DMS114 treated with DMSO at 0.1 percent for 48 hours (cell line): ENCODE measurements at regions not wholly inside any gene's neighbourhood (a gene's known extent, or its start where the extent isn't known, plus 50 kb on each side); places are given as distances from the start of the nearest gene placed in this dataset.

Source experiments
- DNase-seq: peaks from one replicate; lab custom pipeline; 2025; ENCODE audit not compliant: unreplicated experiment; lab: John Stamatoyannopoulos, UW

- DNase-seq: no peak
Measured at GRCh38 chr7:12456506-12456905, 52.8 kb upstream of the VWDE start.

- DNase-seq: peak; percentile 46
Measured at GRCh38 chr7:12458520-12459131, 55.0 kb upstream of the VWDE start.

GRCh38 chr7:12467837-12468236 lies 64.2 kb upstream of the VWDE start:
- no peak for DNase-seq

GRCh38 chr7:12469568-12469967 lies 65.9 kb upstream of the VWDE start:
- no peak for DNase-seq

GRCh38 chr7:12470930-12471329 lies 67.3 kb upstream of the VWDE start:
- no peak for DNase-seq

- no peak for DNase-seq
Measured at GRCh38 chr7:12474035-12474434, 70.4 kb upstream of the VWDE start.

- DNase-seq: no peak
Measured at GRCh38 chr7:12475362-12476063, 71.8 kb upstream of the VWDE start.

- no peak for DNase-seq
Measured at GRCh38 chr7:12477620-12478019, 74.0 kb upstream of the VWDE start.

GRCh38 chr7:12481722-12482121 lies 78.1 kb upstream of the VWDE start:
- no peak for DNase-seq

GRCh38 chr7:12485845-12486244 lies 82.2 kb upstream of the VWDE start:
- no peak for DNase-seq

GRCh38 chr7:12488341-12488740 lies 82.2 kb upstream of the SCIN start:
- DNase-seq: no peak

GRCh38 chr7:12490107-12490688 lies 80.3 kb upstream of the SCIN start:
- peak; percentile 56 for DNase-seq

- no peak for DNase-seq
Measured at GRCh38 chr7:12490940-12491339, 79.6 kb upstream of the SCIN start.

GRCh38 chr7:12491526-12491925 lies 79.0 kb upstream of the SCIN start:
- DNase-seq: no peak

GRCh38 chr7:12493407-12493806 lies 77.1 kb upstream of the SCIN start:
- DNase-seq: no peak

GRCh38 chr7:12493863-12494686 lies 76.4 kb upstream of the SCIN start:
- no peak for DNase-seq

GRCh38 chr7:12494687-12495024 lies 75.9 kb upstream of the SCIN start:
- DNase-seq: no peak

- DNase-seq: peak; percentile 58
Measured at GRCh38 chr7:12496901-12497674, 73.4 kb upstream of the SCIN start.

GRCh38 chr7:12504149-12504548 lies 66.4 kb upstream of the SCIN start:
- no peak for DNase-seq

- DNase-seq: no peak
Measured at GRCh38 chr7:12508005-12508404, 62.5 kb upstream of the SCIN start.

- no peak for DNase-seq
Measured at GRCh38 chr7:12508554-12508953, 62.0 kb upstream of the SCIN start.
